ENCODE measurements at regions not wholly inside any gene's neighbourhood (a gene's known extent, or its start where the extent isn't known, plus 50 kb on each side); places are given as distances from the start of the nearest gene placed in this dataset.

- Histone ChIP-seq H3K27me3 (replicated peaks) (no peaks in the 10 kb centered on the region), H3K4me3 (ENCODE audit: low read depth, low read length) (no peak overlapping the region), H3K27ac (no peak overlapping the region), H3K36me3 (replicated peaks) (no peaks in the 10 kb centered on the region)
- in situ Hi-C loops (cut with HindIII; ENCODE audit: low pct_ligation_motif_present, low sequenced_read_pairs), result no loop called here
- no peak for DNase-seq
- no peak for TF ChIP-seq CTCF (IDR thresholded peaks at IDR 0.05; ENCODE audit: low read depth, low read length, missing control alignments)
These were observed 521.5 kb downstream of the PDCD6IP start for GRCh38 chr3:34319881-34320280.

GRCh38 chr3:34323517-34323916 lies 525.1 kb downstream of the PDCD6IP start:
- TF ChIP-seq CTCF (IDR thresholded peaks at IDR 0.05; ENCODE audit: low read depth, low read length, missing control alignments), result no peak
- Histone ChIP-seq H3K36me3 (replicated peaks) (no peaks in the 10 kb centered on the region), H3K4me3 (ENCODE audit: low read depth, low read length) (no peak overlapping the region), H3K27me3 (replicated peaks) (no peaks in the 10 kb centered on the region), H3K27ac (no peak overlapping the region)
- DNase-seq, result no peak
- in situ Hi-C loops (cut with HindIII; ENCODE audit: low pct_ligation_motif_present, low sequenced_read_pairs), result no loop called here

- in situ Hi-C loops (cut with HindIII; ENCODE audit: low pct_ligation_motif_present, low sequenced_read_pairs), result no loop called here
- no peak for TF ChIP-seq CTCF (IDR thresholded peaks at IDR 0.05; ENCODE audit: low read depth, low read length, missing control alignments)
- no peaks in the 10 kb centered on the region for H3K36me3 ChIP-seq (replicated peaks)
- H3K4me3 ChIP-seq (ENCODE audit: low read depth, low read length), result no peak overlapping the region
- H3K27ac ChIP-seq, result no peak overlapping the region
- no peak for DNase-seq
- no peaks in the 10 kb centered on the region for H3K27me3 ChIP-seq (replicated peaks)
These were observed 548.2 kb downstream of the PDCD6IP start for GRCh38 chr3:34346656-34347055.

- Histone ChIP-seq H3K36me3 (replicated peaks) (no peaks in the 10 kb centered on the region), H3K27ac (no peak overlapping the region), H3K4me3 (ENCODE audit: low read depth, low read length) (no peak overlapping the region), H3K27me3 (replicated peaks) (no peaks in the 10 kb centered on the region)
- TF ChIP-seq CTCF (IDR thresholded peaks at IDR 0.05; ENCODE audit: low read depth, low read length, missing control alignments), result no peak
- in situ Hi-C loops (cut with HindIII; ENCODE audit: low pct_ligation_motif_present, low sequenced_read_pairs), result no loop called here
- DNase-seq, result no peak
These were observed 553.7 kb downstream of the PDCD6IP start for GRCh38 chr3:34351882-34352777.

- Histone ChIP-seq H3K27me3 (replicated peaks) (no peaks in the 10 kb centered on the region), H3K27ac (no peak overlapping the region), H3K36me3 (replicated peaks) (no peaks in the 10 kb centered on the region), H3K4me3 (ENCODE audit: low read depth, low read length) (no peak overlapping the region)
- in situ Hi-C loops (cut with HindIII; ENCODE audit: low pct_ligation_motif_present, low sequenced_read_pairs), result no loop called here
- TF ChIP-seq CTCF (IDR thresholded peaks at IDR 0.05; ENCODE audit: low read depth, low read length, missing control alignments), result no peak
- DNase-seq, result no peak
These were observed 554.4 kb downstream of the PDCD6IP start for GRCh38 chr3:34352778-34353331.

All from brain microvascular endothelial cell (primary cell).